ENCODE measurements at regions not wholly inside any gene's neighbourhood (a gene's known extent, or its start where the extent isn't known, plus 50 kb on each side); places are given as distances from the start of the nearest gene placed in this dataset.

DNA sequence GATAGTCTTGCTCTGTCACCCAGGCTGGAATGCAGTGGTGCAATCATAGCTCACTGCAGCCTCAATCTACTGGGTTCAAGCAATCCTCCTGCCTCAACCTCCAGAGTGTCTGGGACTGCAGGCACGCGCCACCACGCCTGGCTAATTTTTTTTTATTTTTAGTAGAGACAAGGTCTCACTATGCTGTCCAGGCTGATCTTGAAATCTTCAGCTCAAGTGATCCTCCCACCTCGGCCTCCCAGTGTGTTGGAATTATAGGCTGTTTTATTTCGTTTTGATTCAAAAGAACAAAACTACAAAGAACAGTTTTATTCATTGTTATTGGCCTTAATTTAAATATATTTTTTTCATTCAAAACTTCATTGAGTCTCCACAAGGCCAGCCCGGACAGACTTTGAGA lies 109.8 kb upstream of the NFE2L3 start:
- no peak for DNase-seq (ENCODE audit: extremely low read depth, low read depth)
- TF ChIP-seq, protein P1, sequence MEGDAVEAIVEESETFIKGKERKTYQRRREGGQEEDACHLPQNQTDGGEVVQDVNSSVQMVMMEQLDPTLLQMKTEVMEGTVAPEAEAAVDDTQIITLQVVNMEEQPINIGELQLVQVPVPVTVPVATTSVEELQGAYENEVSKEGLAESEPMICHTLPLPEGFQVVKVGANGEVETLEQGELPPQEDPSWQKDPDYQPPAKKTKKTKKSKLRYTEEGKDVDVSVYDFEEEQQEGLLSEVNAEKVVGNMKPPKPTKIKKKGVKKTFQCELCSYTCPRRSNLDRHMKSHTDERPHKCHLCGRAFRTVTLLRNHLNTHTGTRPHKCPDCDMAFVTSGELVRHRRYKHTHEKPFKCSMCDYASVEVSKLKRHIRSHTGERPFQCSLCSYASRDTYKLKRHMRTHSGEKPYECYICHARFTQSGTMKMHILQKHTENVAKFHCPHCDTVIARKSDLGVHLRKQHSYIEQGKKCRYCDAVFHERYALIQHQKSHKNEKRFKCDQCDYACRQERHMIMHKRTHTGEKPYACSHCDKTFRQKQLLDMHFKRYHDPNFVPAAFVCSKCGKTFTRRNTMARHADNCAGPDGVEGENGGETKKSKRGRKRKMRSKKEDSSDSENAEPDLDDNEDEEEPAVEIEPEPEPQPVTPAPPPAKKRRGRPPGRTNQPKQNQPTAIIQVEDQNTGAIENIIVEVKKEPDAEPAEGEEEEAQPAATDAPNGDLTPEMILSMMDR (IDR thresholded peaks at IDR 0.05; ENCODE audit: low read depth, low read length, missing control alignments) = no peak
- no peak overlapping the region for H3K4me3 ChIP-seq (replicated peaks; ENCODE audit: low read depth, low read length)

DNA sequence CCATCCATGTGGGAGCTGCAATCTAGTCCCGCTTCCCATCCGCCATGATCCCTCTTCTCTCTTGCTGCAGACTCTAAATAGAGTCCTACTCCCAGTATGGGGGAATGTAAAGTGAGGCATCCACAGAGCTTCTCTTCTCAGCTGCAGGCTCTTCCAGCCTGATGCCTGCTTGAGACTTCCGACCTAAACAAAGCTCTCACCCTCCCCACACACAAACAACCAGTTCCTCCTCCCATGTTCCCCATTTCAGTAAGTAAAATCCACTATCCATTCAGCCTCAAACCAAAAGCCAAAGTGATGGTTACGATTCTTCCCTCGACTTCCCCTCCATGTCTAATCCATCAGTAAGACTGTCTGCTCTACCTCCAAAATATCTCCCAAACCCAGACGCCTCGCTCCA lies 108.2 kb upstream of the NFE2L3 start:
- H3K4me3 ChIP-seq (replicated peaks; ENCODE audit: low read depth, low read length) = no peak overlapping the region
- TF ChIP-seq, protein P1 (IDR thresholded peaks at IDR 0.05; ENCODE audit: low read depth, low read length, missing control alignments) = no peak
- DNase-seq (ENCODE audit: extremely low read depth, low read depth) = no peak

DNA sequence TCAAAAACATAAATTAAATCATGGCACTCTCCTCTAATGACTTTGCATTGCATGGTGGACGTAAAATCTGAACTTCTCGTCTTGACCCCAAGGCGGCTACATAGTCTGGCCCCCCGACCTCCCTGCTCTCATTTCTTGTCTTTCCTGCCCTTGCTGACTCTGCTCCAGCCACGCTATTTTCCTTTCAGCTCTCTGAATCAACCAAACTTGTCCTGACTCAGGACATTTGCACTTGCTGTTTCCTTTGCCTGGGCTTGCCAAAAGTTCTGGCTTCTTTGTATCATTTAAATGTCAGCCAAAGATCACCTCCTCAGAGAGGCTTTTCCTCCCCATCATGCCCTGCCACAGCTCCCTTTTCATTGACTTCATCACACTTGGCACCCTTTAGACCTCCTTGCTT lies 107.7 kb upstream of the NFE2L3 start:
- no peak overlapping the region for H3K4me3 ChIP-seq (replicated peaks; ENCODE audit: low read depth, low read length)
- TF ChIP-seq, protein P1 (IDR thresholded peaks at IDR 0.05; ENCODE audit: low read depth, low read length, missing control alignments) = no peak
- DNase-seq (ENCODE audit: extremely low read depth, low read depth) = no peak

DNA sequence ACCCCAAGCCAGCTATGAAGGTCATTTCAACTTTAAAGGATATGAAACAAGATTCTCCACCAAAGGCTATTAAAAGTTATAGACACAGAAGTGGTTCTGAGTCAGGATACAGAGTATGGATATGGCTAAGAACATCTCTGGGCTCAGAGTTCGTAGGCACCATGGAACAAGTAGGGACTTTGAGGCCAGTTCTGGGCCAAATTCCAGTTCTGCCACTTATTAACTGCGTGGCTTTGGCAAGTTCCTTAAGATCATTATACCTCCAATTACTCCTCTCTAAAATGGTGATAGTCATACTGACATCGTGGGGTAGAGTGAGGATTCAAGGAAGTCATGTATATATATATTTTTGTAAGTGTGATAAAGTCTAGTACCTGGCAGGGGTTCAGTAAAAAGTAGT lies 105.8 kb upstream of the NFE2L3 start:
- TF ChIP-seq, protein P1 (IDR thresholded peaks at IDR 0.05; ENCODE audit: low read depth, low read length, missing control alignments) = no peak
- no peak overlapping the region for H3K4me3 ChIP-seq (replicated peaks; ENCODE audit: low read depth, low read length)
- DNase-seq (ENCODE audit: extremely low read depth, low read depth) = no peak

DNA sequence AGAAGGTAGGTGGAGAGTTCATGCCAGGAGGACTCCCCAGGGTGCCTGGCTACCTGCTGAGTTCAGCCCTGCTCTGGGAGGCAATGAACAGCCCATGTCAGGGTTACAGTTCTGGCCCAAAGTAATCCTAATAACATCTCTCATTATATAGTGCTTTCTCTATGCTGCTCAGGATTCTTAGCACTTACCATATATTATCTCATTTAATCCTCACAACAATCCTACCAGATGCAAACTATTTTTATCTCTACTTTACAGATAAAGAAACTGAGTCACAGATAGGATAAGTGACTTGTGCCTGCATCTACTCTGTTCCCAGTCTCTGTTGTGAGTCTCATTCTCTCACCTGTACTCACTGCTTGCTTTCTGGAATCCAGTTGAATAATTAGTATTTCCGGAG lies 105.1 kb upstream of the NFE2L3 start:
- TF ChIP-seq, protein P1 (IDR thresholded peaks at IDR 0.05; ENCODE audit: low read depth, low read length, missing control alignments) = no peak
- H3K4me3 ChIP-seq (replicated peaks; ENCODE audit: low read depth, low read length) = no peak overlapping the region
- no peak for DNase-seq (ENCODE audit: extremely low read depth, low read depth)

DNA sequence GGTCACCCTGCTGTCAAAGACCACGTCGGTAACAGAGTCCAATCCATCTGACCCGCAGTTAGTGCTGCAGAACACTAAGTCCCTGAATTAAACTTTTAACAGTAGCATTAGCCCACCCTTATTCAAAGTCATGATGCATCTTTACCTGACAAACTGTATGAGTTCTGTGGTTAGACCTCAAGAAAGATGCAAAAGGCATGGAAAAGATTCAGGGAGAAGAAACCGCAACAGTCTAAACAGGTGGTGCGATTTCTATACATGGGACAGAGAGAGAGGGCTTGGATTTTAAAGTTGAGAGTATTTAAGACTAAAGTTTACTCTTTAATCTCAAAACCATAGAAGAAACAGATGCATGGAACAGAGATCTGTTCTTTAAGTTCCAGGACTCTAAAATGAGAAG lies 103.3 kb upstream of the NFE2L3 start:
- TF ChIP-seq, protein P1 (IDR thresholded peaks at IDR 0.05; ENCODE audit: low read depth, low read length, missing control alignments) = no peak
- no peak overlapping the region for H3K4me3 ChIP-seq (replicated peaks; ENCODE audit: low read depth, low read length)
- no peak for DNase-seq (ENCODE audit: extremely low read depth, low read depth)

DNA sequence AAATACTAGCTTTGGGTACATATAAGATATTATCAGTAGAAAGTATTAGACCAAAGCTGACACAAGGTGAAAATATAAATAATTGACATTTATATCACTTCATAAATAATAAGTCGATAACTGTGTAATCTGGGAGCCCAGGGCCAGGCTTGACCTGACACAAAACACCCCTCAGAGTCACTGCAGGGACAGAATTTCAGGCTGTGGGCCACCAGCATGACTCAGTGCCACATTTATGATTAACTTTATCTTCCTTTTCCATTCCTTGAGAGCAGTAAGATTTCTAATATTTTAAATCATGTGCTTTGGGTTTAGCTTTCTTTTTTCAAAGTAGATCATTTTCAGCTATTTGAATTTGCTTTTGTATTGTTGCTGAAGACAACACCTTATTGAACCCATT lies 102.9 kb upstream of the NFE2L3 start:
- no peak for DNase-seq (ENCODE audit: extremely low read depth, low read depth)
- TF ChIP-seq, protein P1 (IDR thresholded peaks at IDR 0.05; ENCODE audit: low read depth, low read length, missing control alignments) = no peak
- no peak overlapping the region for H3K4me3 ChIP-seq (replicated peaks; ENCODE audit: low read depth, low read length)
